ENCODE measurements at regions not wholly inside any gene's neighbourhood (a gene's known extent, or its start where the extent isn't known, plus 50 kb on each side); places are given as distances from the start of the nearest gene placed in this dataset.
"Not testable (repeated sequence)": the region's sequence is repeated elsewhere in the genome, so short reads cannot be mapped to it uniquely, and the experiment has no call there.

DNA sequence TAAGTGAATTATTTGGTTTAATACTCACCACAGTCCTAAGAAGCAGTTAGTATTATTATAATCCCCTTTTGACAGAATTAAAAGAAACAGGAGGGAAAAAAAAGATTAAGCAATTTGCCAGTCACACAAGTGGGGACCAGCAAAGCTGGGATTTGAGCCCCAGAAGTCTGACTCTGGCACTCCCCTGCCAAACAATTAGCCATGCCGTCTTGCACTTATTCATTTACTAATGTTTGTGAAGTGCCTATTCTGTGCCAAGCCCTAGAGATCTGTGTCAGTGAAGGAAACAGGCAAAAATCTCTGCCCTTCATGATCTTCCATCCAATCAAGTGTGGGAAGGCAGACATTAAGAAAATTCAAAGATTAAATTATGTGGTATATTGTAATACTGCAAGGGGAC is 126.0 kb upstream of the TOP1 start:
- H3K4me3 ChIP-seq (ENCODE audit: low read length), result no peak overlapping the region
- Mint-ChIP-seq H3K9me3 (peaks cover 4% of the 10 kb centered on the region), H3K27ac (no peak overlapping the region), H3K36me3 (ENCODE audit: low read depth) (no peaks in the 10 kb centered on the region), H3K4me3 (no peak overlapping the region), H3K27me3 (ENCODE audit: insufficient read depth) (no peaks in the 10 kb centered on the region), H3K4me1 (peaks cover 3% of the 10 kb centered on the region)
- H3K27ac ChIP-seq (ENCODE audit: low read depth, low read length), result no peak overlapping the region
- 83 to 89% methylated on average over 1 of the region's 1 CpG for WGBS, 2 experiments (ENCODE audit: insufficient coverage in 1 of 2, insufficient read length in 1 of 2)
- peaks cover under 1% of the 10 kb centered on the region for H3K27me3 ChIP-seq (ENCODE audit: control insufficient read depth, insufficient read depth, low read length, poor library complexity, severe bottlenecking)
- TF ChIP-seq, protein P1, sequence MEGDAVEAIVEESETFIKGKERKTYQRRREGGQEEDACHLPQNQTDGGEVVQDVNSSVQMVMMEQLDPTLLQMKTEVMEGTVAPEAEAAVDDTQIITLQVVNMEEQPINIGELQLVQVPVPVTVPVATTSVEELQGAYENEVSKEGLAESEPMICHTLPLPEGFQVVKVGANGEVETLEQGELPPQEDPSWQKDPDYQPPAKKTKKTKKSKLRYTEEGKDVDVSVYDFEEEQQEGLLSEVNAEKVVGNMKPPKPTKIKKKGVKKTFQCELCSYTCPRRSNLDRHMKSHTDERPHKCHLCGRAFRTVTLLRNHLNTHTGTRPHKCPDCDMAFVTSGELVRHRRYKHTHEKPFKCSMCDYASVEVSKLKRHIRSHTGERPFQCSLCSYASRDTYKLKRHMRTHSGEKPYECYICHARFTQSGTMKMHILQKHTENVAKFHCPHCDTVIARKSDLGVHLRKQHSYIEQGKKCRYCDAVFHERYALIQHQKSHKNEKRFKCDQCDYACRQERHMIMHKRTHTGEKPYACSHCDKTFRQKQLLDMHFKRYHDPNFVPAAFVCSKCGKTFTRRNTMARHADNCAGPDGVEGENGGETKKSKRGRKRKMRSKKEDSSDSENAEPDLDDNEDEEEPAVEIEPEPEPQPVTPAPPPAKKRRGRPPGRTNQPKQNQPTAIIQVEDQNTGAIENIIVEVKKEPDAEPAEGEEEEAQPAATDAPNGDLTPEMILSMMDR (conservative IDR thresholded peaks at IDR 0.05), result no peak
- no peaks in the 10 kb centered on the region for H3K4me1 ChIP-seq (ENCODE audit: control insufficient read depth, insufficient read depth, low read length)
- peak; percentile 9 for DNase-seq
- H3K9ac ChIP-seq (ENCODE audit: extremely low read depth, low read length, poor library complexity, severe bottlenecking), result no peak overlapping the region
- H3K9me3 ChIP-seq (ENCODE audit: control insufficient read depth, low read length), result no peaks in the 10 kb centered on the region
- H3K36me3 ChIP-seq (ENCODE audit: control insufficient read depth, insufficient read depth, low read length), result no peaks in the 10 kb centered on the region

DNA sequence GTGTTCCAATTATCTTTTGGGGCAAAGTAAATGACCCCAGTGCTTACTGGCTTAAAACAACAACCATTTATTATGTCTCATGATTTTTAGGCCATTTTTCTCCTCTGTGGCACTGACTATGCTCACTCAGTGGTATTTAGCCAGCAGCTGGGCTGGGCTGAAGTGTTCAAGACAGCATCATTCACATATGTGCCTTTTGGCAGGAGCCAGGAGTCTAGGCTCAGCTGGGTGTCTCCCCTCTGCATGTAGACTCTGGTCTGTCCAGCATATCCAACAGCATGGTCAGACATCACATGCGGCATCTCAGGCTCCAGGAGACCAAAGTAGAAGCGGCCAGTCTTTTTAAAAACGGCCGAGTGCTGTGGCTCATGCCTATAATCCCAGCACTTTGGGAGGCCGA is 120.3 kb upstream of the TOP1 start:
- Histone ChIP-seq H3K9ac (ENCODE audit: extremely low read depth, low read length, poor library complexity, severe bottlenecking) (no peak overlapping the region), H3K36me3 (ENCODE audit: control insufficient read depth, insufficient read depth, low read length) (no peaks in the 10 kb centered on the region), H3K27me3 (ENCODE audit: control insufficient read depth, insufficient read depth, low read length, poor library complexity, severe bottlenecking) (peaks cover 5% of the 10 kb centered on the region), H3K4me3 (ENCODE audit: low read length) (no peak overlapping the region), H3K27ac (ENCODE audit: low read depth, low read length) (no peak overlapping the region), H3K9me3 (ENCODE audit: control insufficient read depth, low read length) (no peaks in the 10 kb centered on the region), H3K4me1 (ENCODE audit: control insufficient read depth, insufficient read depth, low read length) (no peaks in the 10 kb centered on the region)
- WGBS, 2 experiments (ENCODE audit: insufficient coverage in 1 of 2, insufficient read length in 1 of 2), result 94 to 95% methylated on average over 5 of the region's 5 CpGs
- TF ChIP-seq, protein P1 (conservative IDR thresholded peaks at IDR 0.05), result no peak
- Mint-ChIP-seq H3K4me1 (peaks cover 3% of the 10 kb centered on the region), H3K9me3 (peaks cover 17% of the 10 kb centered on the region), H3K27ac (no peak overlapping the region), H3K27me3 (ENCODE audit: insufficient read depth) (no peaks in the 10 kb centered on the region), H3K4me3 (no peak overlapping the region), H3K36me3 (ENCODE audit: low read depth) (no peaks in the 10 kb centered on the region)
- peak; percentile 11 for DNase-seq

DNA sequence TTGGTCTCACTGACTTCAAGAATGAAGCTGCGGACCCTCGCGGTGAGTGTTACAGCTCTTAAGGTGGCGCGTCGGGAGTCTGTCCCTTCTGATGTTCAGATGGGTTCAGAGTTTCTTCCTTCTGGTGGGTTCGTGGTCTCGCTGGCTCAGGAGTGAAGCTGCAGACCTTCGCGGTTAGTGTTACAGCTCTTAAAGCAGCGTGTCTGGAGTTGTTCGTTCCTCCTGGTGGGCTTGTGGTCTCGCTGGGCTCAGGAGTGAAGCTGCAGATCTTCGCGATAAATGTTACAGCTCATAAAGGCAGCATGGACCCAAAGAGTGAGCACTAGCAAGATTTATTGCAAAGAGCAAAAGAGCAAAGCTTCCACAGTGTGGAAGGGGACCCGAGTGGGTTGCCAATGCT is 119.1 kb upstream of the TOP1 start:
- not testable (repeated sequence) for H3K36me3 Mint-ChIP-seq (ENCODE audit: low read depth); H3K27me3 Mint-ChIP-seq (ENCODE audit: insufficient read depth); H3K27ac Mint-ChIP-seq; H3K4me3 Mint-ChIP-seq; H3K9ac ChIP-seq (ENCODE audit: extremely low read depth, low read length, poor library complexity, severe bottlenecking); H3K4me1 ChIP-seq (ENCODE audit: control insufficient read depth, insufficient read depth, low read length); H3K9me3 ChIP-seq (ENCODE audit: control insufficient read depth, low read length); H3K36me3 ChIP-seq (ENCODE audit: control insufficient read depth, insufficient read depth, low read length); H3K4me3 ChIP-seq (ENCODE audit: low read length); H3K4me1 Mint-ChIP-seq; H3K27me3 ChIP-seq (ENCODE audit: control insufficient read depth, insufficient read depth, low read length, poor library complexity, severe bottlenecking); H3K27ac ChIP-seq (ENCODE audit: low read depth, low read length)
- H3K9me3 Mint-ChIP-seq, result peaks cover 17% of the 10 kb centered on the region
- DNase-seq, result peak; percentile 2
- 94 to 98% methylated on average over 15 to 16 of the region's 16 CpGs for WGBS, 2 experiments (ENCODE audit: insufficient coverage in 1 of 2, insufficient read length in 1 of 2)

DNA sequence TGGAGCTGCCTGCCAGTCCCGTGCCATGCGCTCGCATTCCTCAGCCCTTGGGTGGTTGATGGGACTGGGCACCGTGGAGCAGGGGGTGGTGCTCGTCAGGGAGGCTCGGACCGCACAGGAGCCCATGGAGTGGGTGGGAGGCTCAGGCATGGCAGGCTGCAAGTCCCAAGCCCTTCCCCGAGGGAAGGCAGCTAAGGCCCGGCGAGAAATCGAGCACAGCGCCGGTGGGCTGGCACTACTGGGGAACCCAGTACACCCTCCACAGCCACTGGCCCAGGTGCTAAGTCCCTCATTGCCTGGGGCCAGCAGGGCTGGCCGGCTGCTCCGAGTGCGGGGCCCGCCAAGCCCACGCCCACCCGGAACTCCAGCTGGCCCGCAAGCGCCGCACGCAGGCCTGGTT is 118.2 kb upstream of the TOP1 start:
- H3K27me3 ChIP-seq (ENCODE audit: control insufficient read depth, insufficient read depth, low read length, poor library complexity, severe bottlenecking); H3K4me3 ChIP-seq (ENCODE audit: low read length); H3K36me3 ChIP-seq (ENCODE audit: control insufficient read depth, insufficient read depth, low read length); H3K4me1 Mint-ChIP-seq; H3K27ac ChIP-seq (ENCODE audit: low read depth, low read length); H3K4me3 Mint-ChIP-seq; H3K27me3 Mint-ChIP-seq (ENCODE audit: insufficient read depth); H3K4me1 ChIP-seq (ENCODE audit: control insufficient read depth, insufficient read depth, low read length); H3K9me3 ChIP-seq (ENCODE audit: control insufficient read depth, low read length); H3K36me3 Mint-ChIP-seq (ENCODE audit: low read depth); H3K27ac Mint-ChIP-seq; H3K9ac ChIP-seq (ENCODE audit: extremely low read depth, low read length, poor library complexity, severe bottlenecking): not testable (repeated sequence)
- WGBS, 2 experiments (ENCODE audit: insufficient coverage in 1 of 2, insufficient read length in 1 of 2), result 94 to 100% methylated on average over 3 to 14 of the region's 23 CpGs
- peak; percentile 9 for DNase-seq
- H3K9me3 Mint-ChIP-seq, result peaks cover 17% of the 10 kb centered on the region

DNA sequence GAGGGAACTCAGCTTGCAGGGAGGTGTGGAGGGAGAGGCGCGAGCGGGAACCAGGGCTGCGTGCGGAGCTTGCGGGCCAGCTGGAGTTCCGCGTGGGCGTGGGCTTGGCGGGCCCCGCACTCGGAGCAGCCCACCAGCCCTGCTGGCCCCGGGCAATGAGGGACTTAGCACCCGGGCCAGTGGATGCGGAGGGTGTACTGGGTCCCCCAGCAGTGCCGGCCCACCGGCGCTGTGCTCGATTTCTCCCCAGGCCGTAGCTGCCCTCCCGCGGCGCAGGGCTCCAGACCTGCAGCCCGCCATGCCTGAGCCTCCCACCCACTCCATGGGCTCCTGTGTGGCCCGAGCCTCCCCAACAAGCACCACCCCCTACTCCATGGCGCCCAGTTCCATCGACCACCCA is 117.5 kb upstream of the TOP1 start:
- not testable (repeated sequence) for H3K4me1 Mint-ChIP-seq; H3K27ac ChIP-seq (ENCODE audit: low read depth, low read length); H3K9me3 ChIP-seq (ENCODE audit: control insufficient read depth, low read length); H3K27me3 Mint-ChIP-seq (ENCODE audit: insufficient read depth); DNase-seq; H3K36me3 ChIP-seq (ENCODE audit: control insufficient read depth, insufficient read depth, low read length); H3K27me3 ChIP-seq (ENCODE audit: control insufficient read depth, insufficient read depth, low read length, poor library complexity, severe bottlenecking); H3K4me3 ChIP-seq (ENCODE audit: low read length); H3K4me3 Mint-ChIP-seq; H3K36me3 Mint-ChIP-seq (ENCODE audit: low read depth); H3K4me1 ChIP-seq (ENCODE audit: control insufficient read depth, insufficient read depth, low read length); H3K9ac ChIP-seq (ENCODE audit: extremely low read depth, low read length, poor library complexity, severe bottlenecking); H3K27ac Mint-ChIP-seq
- WGBS, 2 experiments (ENCODE audit: insufficient coverage in 1 of 2, insufficient read length in 1 of 2), result 95 to 96% methylated on average over 4 to 27 of the region's 27 CpGs
- H3K9me3 Mint-ChIP-seq, result peaks cover 13% of the 10 kb centered on the region
